ENCODE measurements at regions not wholly inside any gene's neighbourhood (a gene's known extent, or its start where the extent isn't known, plus 50 kb on each side); places are given as distances from the start of the nearest gene placed in this dataset.
A peak's percentile ranks its signal among the peaks of the same experiment; 100 is the strongest.

DNA sequence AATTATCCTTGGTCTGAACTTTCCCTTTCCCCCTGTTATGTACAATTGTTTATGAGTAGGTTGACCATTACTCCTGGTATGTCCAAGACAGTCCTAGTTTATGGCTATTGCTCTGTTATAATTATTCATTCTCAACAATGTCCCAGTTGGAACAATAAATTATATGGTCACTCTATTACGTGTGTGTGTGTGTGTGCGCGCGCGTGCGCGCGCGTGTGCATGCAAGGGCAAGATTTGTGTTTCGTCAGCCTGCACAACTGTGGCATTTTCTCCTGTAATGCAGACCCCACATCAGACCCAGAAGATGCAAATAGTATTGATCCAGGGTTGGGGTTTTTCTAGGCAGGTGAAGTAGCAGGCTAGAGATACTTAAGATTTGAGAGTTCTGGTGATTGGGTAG is 88.4 kb downstream of the ESM1 start:
- FAIRE-seq: no peak
- TF ChIP-seq POLR2A (IDR thresholded peaks at IDR 0.05; ENCODE audit: low read depth, low read length): no peak
- DNase-seq (ENCODE audit: insufficient read length, low spot score): no peak

DNA sequence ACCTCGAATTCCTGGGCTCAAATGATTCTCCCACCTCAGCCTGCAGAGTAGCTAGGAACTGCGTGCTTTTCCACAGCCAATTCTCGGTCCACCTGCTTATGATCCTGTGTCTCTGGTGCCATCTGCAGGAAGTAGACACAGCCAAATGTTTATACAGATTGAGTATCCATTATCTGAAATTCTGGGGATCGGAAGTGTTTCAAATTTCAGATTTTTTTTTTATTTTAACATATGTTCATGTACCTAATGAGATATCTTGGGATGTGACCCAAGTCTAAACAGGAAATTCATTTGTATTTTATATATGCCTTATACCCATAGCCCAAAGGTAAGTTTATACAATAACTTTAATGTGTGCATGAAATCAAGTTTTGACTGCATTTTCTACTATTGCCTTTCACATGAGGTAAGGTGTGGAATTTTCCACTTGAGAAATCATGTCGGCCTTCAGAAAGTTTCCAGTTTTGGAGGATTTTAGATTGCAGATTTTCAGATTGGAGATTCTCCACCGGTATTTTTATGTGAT is 89.5 kb downstream of the ESM1 start:
- FAIRE-seq (no peak), DNase-seq (ENCODE audit: insufficient read length, low spot score) (no peak)
- TF ChIP-seq POLR2A (IDR thresholded peaks at IDR 0.05; ENCODE audit: low read depth, low read length): no peak

GRCh38 chr5:54894957-54895815 is 90.2 kb downstream of the ESM1 start:
- FAIRE-seq (no peak), DNase-seq (ENCODE audit: insufficient read length, low spot score) (no peak)
- no peak for TF ChIP-seq POLR2A (IDR thresholded peaks at IDR 0.05; ENCODE audit: low read depth, low read length)

GRCh38 chr5:54889826-54890225 is 95.6 kb downstream of the ESM1 start:
- FAIRE-seq: no peak
- TF ChIP-seq POLR2A (IDR thresholded peaks at IDR 0.05; ENCODE audit: low read depth, low read length): no peak
- DNase-seq (ENCODE audit: insufficient read length, low spot score): peak; percentile 67

- no peak for FAIRE-seq
- DNase-seq (ENCODE audit: insufficient read length, low spot score): no peak
- TF ChIP-seq POLR2A (IDR thresholded peaks at IDR 0.05; ENCODE audit: low read depth, low read length): no peak
Observed at GRCh38 chr5:54887663-54888062, 97.7 kb downstream of the ESM1 start.

- DNase-seq (ENCODE audit: insufficient read length, low spot score) (no peak), FAIRE-seq (no peak)
- TF ChIP-seq POLR2A (IDR thresholded peaks at IDR 0.05; ENCODE audit: low read depth, low read length): no peak
Observed at GRCh38 chr5:54886866-54887265, 98.5 kb downstream of the ESM1 start.

- no peak for TF ChIP-seq POLR2A (IDR thresholded peaks at IDR 0.05; ENCODE audit: low read depth, low read length)
- no peak for FAIRE-seq
- DNase-seq (ENCODE audit: insufficient read length, low spot score): no peak
Observed at GRCh38 chr5:54885636-54886035, 99.8 kb downstream of the ESM1 start.

- no peak for FAIRE-seq
- TF ChIP-seq POLR2A (IDR thresholded peaks at IDR 0.05; ENCODE audit: low read depth, low read length): no peak
- no peak for DNase-seq (ENCODE audit: insufficient read length, low spot score)
Observed at GRCh38 chr5:54884195-54884536, 101.2 kb downstream of the ESM1 start.

DNA sequence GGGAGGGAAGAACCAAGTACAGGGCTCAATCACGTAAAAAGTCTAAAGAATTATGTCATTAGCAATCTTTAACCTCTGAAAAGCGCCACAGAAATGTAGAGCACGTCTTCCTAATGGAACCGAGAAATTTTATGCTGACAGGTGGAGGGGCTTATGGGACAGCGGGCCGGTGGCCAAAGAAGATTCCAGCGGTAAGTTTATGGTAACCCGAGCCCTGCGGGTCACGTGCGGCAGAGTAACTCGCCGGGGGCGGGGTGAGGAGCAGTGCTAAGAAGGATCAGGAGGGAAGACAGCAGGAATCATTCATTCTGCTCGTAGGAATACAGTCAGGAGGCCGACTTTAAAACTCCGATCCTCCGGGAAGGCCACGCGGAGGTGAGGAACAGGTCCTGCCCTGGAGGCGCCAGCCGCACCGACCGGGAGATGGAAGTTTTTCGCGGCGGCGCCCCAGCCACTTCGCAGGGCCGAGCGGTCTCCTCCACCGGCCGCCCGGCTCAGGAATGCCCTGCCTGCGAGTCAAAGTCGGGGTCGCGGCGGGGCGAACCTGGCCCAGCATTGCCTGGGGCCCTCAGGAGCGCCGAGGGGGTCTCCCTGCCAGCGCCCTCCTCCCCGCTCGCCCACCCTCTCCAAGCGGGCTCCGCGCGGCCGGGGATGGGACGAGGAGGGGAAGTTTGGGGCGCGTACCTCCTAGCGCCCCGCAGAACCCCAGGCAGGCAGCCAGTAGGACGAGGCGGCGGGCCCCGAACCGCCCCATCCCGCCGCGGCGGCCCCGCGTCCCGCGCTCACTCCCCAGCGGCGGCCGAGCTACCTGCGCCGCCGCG is 101.8 kb downstream of the ESM1 start:
- FAIRE-seq (no peak), DNase-seq (ENCODE audit: insufficient read length, low spot score) (no peak)
- no peak for TF ChIP-seq POLR2A (IDR thresholded peaks at IDR 0.05; ENCODE audit: low read depth, low read length)

DNA sequence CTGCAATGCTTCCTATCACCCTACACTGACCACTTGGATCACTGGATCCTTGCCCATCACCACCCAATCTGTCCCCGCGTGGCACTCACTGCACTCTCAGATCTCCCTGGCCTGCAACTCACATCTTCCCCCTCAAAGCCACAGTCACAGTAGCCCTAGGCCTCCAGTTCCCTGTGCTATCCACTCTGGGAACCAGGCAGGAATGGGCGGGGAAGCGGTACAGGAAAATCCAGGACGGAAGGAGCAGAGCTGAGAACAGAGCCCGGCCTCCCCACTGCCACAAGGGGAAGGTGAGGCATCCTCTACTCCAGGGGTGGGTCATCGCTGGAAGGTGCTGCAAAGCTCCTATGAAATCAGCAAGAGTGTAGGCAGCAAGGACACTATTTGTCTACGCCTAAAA is 102.6 kb downstream of the ESM1 start:
- FAIRE-seq (no peak), DNase-seq (ENCODE audit: insufficient read length, low spot score) (no peak)
- TF ChIP-seq POLR2A (IDR thresholded peaks at IDR 0.05; ENCODE audit: low read depth, low read length): no peak

DNA sequence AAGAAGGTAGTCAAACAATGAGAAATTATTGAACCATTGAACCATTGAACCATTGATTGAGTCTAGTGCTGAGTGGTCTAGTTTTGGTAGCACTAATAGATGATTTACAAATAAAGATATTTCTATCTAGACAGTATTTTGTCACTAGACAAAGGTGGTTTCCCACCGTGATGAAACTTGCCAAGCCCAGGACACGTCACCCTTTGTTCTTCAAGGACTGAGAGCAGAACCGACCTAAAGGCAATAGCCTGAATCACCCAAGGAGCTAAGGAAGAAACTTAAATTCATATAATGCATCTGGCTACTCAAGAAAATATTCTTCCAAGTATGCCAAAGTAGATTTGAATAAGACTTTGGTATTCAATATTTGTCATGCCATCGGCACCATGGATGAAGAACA is 103.3 kb downstream of the ESM1 start:
- TF ChIP-seq POLR2A (IDR thresholded peaks at IDR 0.05; ENCODE audit: low read depth, low read length): no peak
- DNase-seq (ENCODE audit: insufficient read length, low spot score) (no peak), FAIRE-seq (no peak)

- DNase-seq (ENCODE audit: insufficient read length, low spot score) (no peak), FAIRE-seq (no peak)
- TF ChIP-seq POLR2A (IDR thresholded peaks at IDR 0.05; ENCODE audit: low read depth, low read length): no peak
Observed at GRCh38 chr5:54881286-54882005, 103.9 kb downstream of the ESM1 start.

- FAIRE-seq (no peak), DNase-seq (ENCODE audit: insufficient read length, low spot score) (no peak)
- TF ChIP-seq POLR2A (IDR thresholded peaks at IDR 0.05; ENCODE audit: low read depth, low read length): no peak
Observed at GRCh38 chr5:54876976-54877375, 108.4 kb downstream of the ESM1 start.

DNA sequence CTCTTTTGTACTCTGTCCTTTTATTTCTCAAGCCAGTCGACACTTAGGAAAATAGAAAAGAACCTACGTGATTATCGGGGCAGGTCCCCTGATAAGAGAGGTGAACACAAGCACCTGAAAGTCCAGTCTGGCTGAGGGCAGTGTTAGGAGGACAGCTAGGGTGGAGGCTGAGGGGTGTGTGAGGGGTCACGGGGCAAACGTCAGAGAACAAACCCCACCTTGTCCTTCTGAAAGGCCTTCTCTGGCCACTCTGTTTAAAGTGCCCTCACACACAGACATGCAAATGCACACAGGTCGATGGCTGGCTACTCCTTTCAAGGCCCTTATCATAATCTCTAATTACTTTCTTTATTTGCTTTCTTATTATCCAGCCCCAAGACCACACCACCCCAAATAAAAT is 108.8 kb downstream of the ESM1 start:
- DNase-seq (ENCODE audit: insufficient read length, low spot score): no peak
- FAIRE-seq: no peak
- TF ChIP-seq POLR2A (IDR thresholded peaks at IDR 0.05; ENCODE audit: low read depth, low read length): no peak
